ENCODE measurements at regions not wholly inside any gene's neighbourhood (a gene's known extent, or its start where the extent isn't known, plus 50 kb on each side); places are given as distances from the start of the nearest gene placed in this dataset.

DNA sequence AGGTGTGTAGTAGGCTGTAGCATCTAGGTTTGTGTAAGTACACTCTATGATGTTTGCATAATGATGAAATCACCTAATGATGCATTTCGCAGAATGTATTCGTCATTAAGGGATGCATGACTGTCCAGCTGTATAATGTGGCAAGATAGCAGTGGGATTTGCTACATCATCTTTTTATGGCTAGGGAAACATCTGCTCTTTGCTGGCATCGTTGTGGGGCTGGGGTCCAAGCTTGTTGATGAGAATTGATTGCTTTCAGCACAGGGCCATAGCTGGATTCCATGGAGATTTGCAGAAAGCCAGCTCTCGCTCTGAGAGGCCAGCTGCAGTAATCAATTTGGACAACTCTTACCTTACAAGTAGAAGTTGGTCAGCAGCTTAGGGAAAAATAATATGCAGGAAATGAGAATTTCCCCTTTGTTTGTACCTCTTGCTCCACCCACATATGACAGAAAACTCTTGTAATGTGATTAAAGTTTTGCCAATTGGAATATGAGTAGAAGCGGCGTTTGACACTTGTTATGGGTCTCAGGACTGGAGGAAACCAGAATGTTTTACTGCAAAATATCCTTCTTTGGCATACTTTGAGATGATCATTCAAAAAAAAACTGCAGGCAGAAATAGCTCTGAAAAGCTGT lies 310.5 kb downstream of the RAPGEF2 start:
- 0 out of 4 replicates have a peak, but pooled peaks cover 0 to 5% of the 10 kb centered on the region in 2 experiments for H3K9me3 ChIP-seq (ENCODE audit: control insufficient read depth in 1 of 2, insufficient read depth in 1 of 2, low read depth in 1 of 2, low read length in 2 of 2)
- TF ChIP-seq EGR1 (IDR thresholded peaks at IDR 0.05; ENCODE audit: low read depth) (no peak), EZH2 (IDR thresholded peaks at IDR 0.05) (no peak), POLR2AphosphoS5 (IDR thresholded peaks at IDR 0.05; ENCODE audit: low read depth, low read length) (no peak), CEBPB (IDR thresholded peaks at IDR 0.05; ENCODE audit: low read depth) (no peak), JUND (IDR thresholded peaks at IDR 0.05) (no peak), FOSL1 (IDR thresholded peaks at IDR 0.05; ENCODE audit: low read depth) (no peak), EZH2phosphoT487 (IDR thresholded peaks at IDR 0.05; ENCODE audit: borderline replicate concordance) (no peak), SIN3A (IDR thresholded peaks at IDR 0.05; ENCODE audit: low read depth) (no peak), TCF7L2 (IDR thresholded peaks at IDR 0.05; ENCODE audit: borderline replicate concordance, extremely low read depth, insufficient read depth, insufficient read length) (no peak)
- TF ChIP-seq, protein P1, sequence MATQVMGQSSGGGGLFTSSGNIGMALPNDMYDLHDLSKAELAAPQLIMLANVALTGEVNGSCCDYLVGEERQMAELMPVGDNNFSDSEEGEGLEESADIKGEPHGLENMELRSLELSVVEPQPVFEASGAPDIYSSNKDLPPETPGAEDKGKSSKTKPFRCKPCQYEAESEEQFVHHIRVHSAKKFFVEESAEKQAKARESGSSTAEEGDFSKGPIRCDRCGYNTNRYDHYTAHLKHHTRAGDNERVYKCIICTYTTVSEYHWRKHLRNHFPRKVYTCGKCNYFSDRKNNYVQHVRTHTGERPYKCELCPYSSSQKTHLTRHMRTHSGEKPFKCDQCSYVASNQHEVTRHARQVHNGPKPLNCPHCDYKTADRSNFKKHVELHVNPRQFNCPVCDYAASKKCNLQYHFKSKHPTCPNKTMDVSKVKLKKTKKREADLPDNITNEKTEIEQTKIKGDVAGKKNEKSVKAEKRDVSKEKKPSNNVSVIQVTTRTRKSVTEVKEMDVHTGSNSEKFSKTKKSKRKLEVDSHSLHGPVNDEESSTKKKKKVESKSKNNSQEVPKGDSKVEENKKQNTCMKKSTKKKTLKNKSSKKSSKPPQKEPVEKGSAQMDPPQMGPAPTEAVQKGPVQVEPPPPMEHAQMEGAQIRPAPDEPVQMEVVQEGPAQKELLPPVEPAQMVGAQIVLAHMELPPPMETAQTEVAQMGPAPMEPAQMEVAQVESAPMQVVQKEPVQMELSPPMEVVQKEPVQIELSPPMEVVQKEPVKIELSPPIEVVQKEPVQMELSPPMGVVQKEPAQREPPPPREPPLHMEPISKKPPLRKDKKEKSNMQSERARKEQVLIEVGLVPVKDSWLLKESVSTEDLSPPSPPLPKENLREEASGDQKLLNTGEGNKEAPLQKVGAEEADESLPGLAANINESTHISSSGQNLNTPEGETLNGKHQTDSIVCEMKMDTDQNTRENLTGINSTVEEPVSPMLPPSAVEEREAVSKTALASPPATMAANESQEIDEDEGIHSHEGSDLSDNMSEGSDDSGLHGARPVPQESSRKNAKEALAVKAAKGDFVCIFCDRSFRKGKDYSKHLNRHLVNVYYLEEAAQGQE (IDR thresholded peaks at IDR 0.05; ENCODE audit: low read depth) = no peak
- TF ChIP-seq, protein P2, sequence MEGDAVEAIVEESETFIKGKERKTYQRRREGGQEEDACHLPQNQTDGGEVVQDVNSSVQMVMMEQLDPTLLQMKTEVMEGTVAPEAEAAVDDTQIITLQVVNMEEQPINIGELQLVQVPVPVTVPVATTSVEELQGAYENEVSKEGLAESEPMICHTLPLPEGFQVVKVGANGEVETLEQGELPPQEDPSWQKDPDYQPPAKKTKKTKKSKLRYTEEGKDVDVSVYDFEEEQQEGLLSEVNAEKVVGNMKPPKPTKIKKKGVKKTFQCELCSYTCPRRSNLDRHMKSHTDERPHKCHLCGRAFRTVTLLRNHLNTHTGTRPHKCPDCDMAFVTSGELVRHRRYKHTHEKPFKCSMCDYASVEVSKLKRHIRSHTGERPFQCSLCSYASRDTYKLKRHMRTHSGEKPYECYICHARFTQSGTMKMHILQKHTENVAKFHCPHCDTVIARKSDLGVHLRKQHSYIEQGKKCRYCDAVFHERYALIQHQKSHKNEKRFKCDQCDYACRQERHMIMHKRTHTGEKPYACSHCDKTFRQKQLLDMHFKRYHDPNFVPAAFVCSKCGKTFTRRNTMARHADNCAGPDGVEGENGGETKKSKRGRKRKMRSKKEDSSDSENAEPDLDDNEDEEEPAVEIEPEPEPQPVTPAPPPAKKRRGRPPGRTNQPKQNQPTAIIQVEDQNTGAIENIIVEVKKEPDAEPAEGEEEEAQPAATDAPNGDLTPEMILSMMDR (IDR thresholded peaks at IDR 0.05 in 2 of 3, conservative IDR thresholded peaks at IDR 0.05 in 1 of 3; ENCODE audit: borderline replicate concordance in 1 of 3, insufficient read depth in 1 of 3, low read depth in 2 of 3, low read length in 2 of 3) = no peak
- no peaks in the 10 kb centered on the region for H3K9me2 ChIP-seq (ENCODE audit: insufficient read depth)
- H3K4me1 ChIP-seq (ENCODE audit: control insufficient read depth in 1 of 2, insufficient read depth in 2 of 2, low read length in 2 of 2) = peaks cover 0 to 45% of the 10 kb centered on the region in 2 experiments; a peak in 2 of 4 replicates
- H3K27ac ChIP-seq (ENCODE audit: low read depth, low read length) = no peak overlapping the region
- no TSS peak for BruUV-seq (replicated peaks)
- no peaks in the 10 kb centered on the region for H3K27me3 ChIP-seq (ENCODE audit: insufficient read depth, low read length)
- no peak overlapping the region for H3K9ac ChIP-seq (ENCODE audit: low read length)
- DNase-seq (ENCODE audit: low read depth, low spot score) = no peak
- intact Hi-C loops (cut with micrococcal nuclease) = no loop called here
- no peak for ATAC-seq
- no peaks in the 10 kb centered on the region for H4K20me1 ChIP-seq (ENCODE audit: insufficient read depth)
- no peak overlapping the region for H3K4me2 ChIP-seq (ENCODE audit: low read length)
- H2AFZ ChIP-seq (ENCODE audit: low read depth, low read length, poor library complexity, severe bottlenecking) = no peak overlapping the region
- POLR2A ChIA-PET = no interaction called here
- H3K79me2 ChIP-seq (ENCODE audit: insufficient read depth, low read length) = no peaks in the 10 kb centered on the region
- RAD21 ChIA-PET (ENCODE audit: low non-redundant PET in 1 of 2, low total read pairs in 2 of 2, uncharacterized antibody in 2 of 2, unreplicated experiment in 2 of 2) = no interaction called here
- CTCF ChIA-PET = no interaction called here
- no peak overlapping the region for H3K4me3 ChIP-seq (replicated peaks in 1 of 2; ENCODE audit: low read depth in 1 of 2, low read length in 2 of 2)
- H3K36me3 ChIP-seq (ENCODE audit: control insufficient read depth in 1 of 2, insufficient read depth in 2 of 2, low read length in 2 of 2) = no peaks in the 10 kb centered on the region

All from HCT116 (cell line).